GM23248 (cell line): ENCODE measurements at regions not wholly inside any gene's neighbourhood (a gene's known extent, or its start where the extent isn't known, plus 50 kb on each side); places are given as distances from the start of the nearest gene placed in this dataset.
"Not testable (repeated sequence)": the region's sequence is repeated elsewhere in the genome, so short reads cannot be mapped to it uniquely, and the experiment has no call there.

ENCODE experiments used
- DNase-seq: peaks from one replicate; pipeline ENCODE4 v3.0.0-alpha.2; 2015
- H2AFZ ChIP-seq: fragments of 200-600 bp; sonication (generic); 2 replicates; pipeline ENCODE4 v1.6.1; 2016; ENCODE audit warnings: antibody characterized with exemption
- H3F3A ChIP-seq: fragments of 200-600 bp; sonication (generic); 2 replicates; pipeline ENCODE4 v1.6.1; 2016; ENCODE audit warnings: mild to moderate bottlenecking, antibody characterized with exemption, mixed run types; ENCODE audit not compliant: insufficient read depth
- H3K27ac ChIP-seq: fragments of 200-600 bp; sonication (generic); 2 replicates; pipeline ENCODE4 v1.5.1; 2016; ENCODE audit warnings: mild to moderate bottlenecking
- H3K27me3 ChIP-seq: fragments of 200-600 bp; sonication (generic); replicated peaks from 2 replicates; pipeline ENCODE4 v1.6.1; 2016; ENCODE audit warnings: mild to moderate bottlenecking; ENCODE audit not compliant: insufficient read depth
- H3K36me3 ChIP-seq: fragments of 200-600 bp; sonication (generic); 2 replicates; pipeline ENCODE4 v1.6.1; 2016; ENCODE audit warnings: low read depth, mild to moderate bottlenecking
- H3K4me1 ChIP-seq: fragments of 200-600 bp; sonication (generic); 2 replicates; pipeline ENCODE4 v1.6.1; 2016; ENCODE audit warnings: mild to moderate bottlenecking; ENCODE audit not compliant: insufficient read depth
- H3K4me2 ChIP-seq: fragments of 200-600 bp; sonication (generic); one replicate; pipeline ENCODE4 v1.6.1; 2016; ENCODE audit warnings: mild to moderate bottlenecking; ENCODE audit not compliant: unreplicated experiment
- H3K4me3 ChIP-seq: fragments of 200-600 bp; sonication (generic); 2 replicates; pipeline ENCODE4 v1.5.1; 2016; ENCODE audit warnings: mild to moderate bottlenecking
- H3K79me2 ChIP-seq: fragments of 200-600 bp; sonication (generic); 2 replicates; pipeline ENCODE4 v1.6.1; 2016; ENCODE audit warnings: mild to moderate bottlenecking; ENCODE audit not compliant: insufficient read depth
- H3K9ac ChIP-seq: fragments of 200-600 bp; sonication (generic); 2 replicates; pipeline ENCODE4 v1.6.1; 2016; ENCODE audit warnings: mild to moderate bottlenecking
- H3K9me2 ChIP-seq: fragments of 200-600 bp; sonication (generic); 2 replicates; pipeline ENCODE4 v1.6.1; 2016; ENCODE audit warnings: mixed run types, mild to moderate bottlenecking, moderate library complexity; ENCODE audit not compliant: insufficient read depth
- H3K9me3 ChIP-seq: fragments of 200-600 bp; sonication (generic); one replicate; pipeline ENCODE4 v1.6.1; 2017; ENCODE audit warnings: low read depth
- H4K20me1 ChIP-seq: fragments of 200-600 bp; sonication (generic); 2 replicates; pipeline ENCODE4 v1.6.0; 2016; ENCODE audit not compliant: insufficient read depth
- EZH2 ChIP-seq: fragments of 200-600 bp; sonication (generic); IDR thresholded peaks from 2 replicates; pipeline ENCODE4 v1.6.1; 2018; ENCODE audit warnings: antibody characterized with exemption, mild to moderate bottlenecking; ENCODE audit not compliant: insufficient read depth, poor library complexity, severe bottlenecking
- EZH2phosphoT487 ChIP-seq: fragments of 200-600 bp; sonication (generic); IDR thresholded peaks from 2 replicates; pipeline ENCODE4 v1.6.1; 2018; ENCODE audit warnings: antibody characterized with exemption, moderate library complexity, mild to moderate bottlenecking, low read depth; ENCODE audit not compliant: insufficient read depth
- WGBS, 2 experiments: methylation state at CpG; one replicate each; pipeline ENCODE4 v1.1.6; 2015 to 2017; ENCODE audit warnings: low lambda C conversion rate in 2 of 2, low coverage in 1 of 2; ENCODE audit errors: missing lambda C conversion rate in 2 of 2; 5-methylcytosine and 5-hydroxymethylcytosine counted together
- in situ Hi-C: fragments of 300-500 bp; cut with MboI; formaldehyde crosslinking; loops from 2 replicates; pipeline ENCODE4 v1.15.0; 2020

DNA sequence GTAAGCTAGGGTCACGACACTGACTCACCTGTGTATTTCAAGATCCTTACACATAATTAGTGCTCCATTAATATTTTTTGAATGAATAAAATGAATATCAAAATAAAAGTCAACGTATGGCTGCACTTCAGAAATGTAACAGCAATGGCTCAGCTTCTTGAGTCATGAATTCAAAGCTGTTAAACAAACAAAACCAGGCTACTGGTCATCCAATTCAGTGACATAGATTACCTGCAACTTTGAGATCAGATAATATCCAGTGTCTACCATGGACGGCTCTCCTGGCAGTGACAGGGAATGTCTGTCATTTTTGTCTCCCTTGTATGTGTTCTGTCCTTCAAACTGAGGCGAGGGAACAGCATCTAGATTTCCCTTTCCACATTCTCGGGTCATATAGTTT is 225.6 kb downstream of the EFCAB11 start:
- Histone ChIP-seq H4K20me1 (no peaks in the 10 kb centered on the region), H3K4me3 (no peak overlapping the region), H3K27me3 (no peaks in the 10 kb centered on the region), H3K9me3 (no peaks in the 10 kb centered on the region), H3K9ac (no peak overlapping the region), H3K27ac (no peak overlapping the region), H2AFZ (no peak overlapping the region), H3K36me3 (no peaks in the 10 kb centered on the region), H3F3A (no peaks in the 10 kb centered on the region), H3K9me2 (no peaks in the 10 kb centered on the region), H3K4me2 (no peak overlapping the region), H3K4me1 (peaks cover 4% of the 10 kb centered on the region; the same call in 1 of the 2 replicates), H3K79me2 (no peaks in the 10 kb centered on the region)
- in situ Hi-C loops, result no loop called here
- WGBS, 2 experiments, result 79 to 83% methylated on average over 5 of the region's 5 CpGs
- DNase-seq, result no peak
- TF ChIP-seq EZH2phosphoT487, result no peak
- TF ChIP-seq EZH2, result no peak

DNA sequence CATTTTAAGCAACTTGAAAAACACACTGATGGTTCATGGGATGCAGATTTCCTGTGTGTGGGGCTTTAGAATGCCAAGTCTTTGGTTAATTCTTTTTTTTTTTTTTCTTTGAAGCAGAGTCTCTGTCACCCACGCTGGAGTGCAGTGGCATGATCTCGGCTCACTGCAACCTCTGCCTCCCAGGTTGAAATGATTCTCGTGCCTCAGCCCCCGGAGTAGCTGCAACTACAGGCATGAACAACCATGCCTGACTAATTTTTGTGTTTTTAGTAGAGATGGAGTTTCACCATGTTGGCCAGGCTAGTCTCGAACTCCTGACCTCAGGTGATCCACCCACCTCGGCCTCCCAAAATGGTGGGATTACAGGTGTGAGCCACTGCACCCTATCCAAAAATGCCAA is 228.3 kb downstream of the EFCAB11 start:
- H3K79me2 ChIP-seq, in situ Hi-C loops, H3F3A ChIP-seq, H3K4me1 ChIP-seq, H3K4me2 ChIP-seq, H2AFZ ChIP-seq, H3K9me2 ChIP-seq, H3K27ac ChIP-seq, H3K27me3 ChIP-seq, H3K9me3 ChIP-seq, H4K20me1 ChIP-seq, DNase-seq, H3K9ac ChIP-seq, H3K36me3 ChIP-seq, H3K4me3 ChIP-seq: not testable (repeated sequence)
- WGBS, 2 experiments, result 82 to 90% methylated on average over 6 of the region's 6 CpGs

DNA sequence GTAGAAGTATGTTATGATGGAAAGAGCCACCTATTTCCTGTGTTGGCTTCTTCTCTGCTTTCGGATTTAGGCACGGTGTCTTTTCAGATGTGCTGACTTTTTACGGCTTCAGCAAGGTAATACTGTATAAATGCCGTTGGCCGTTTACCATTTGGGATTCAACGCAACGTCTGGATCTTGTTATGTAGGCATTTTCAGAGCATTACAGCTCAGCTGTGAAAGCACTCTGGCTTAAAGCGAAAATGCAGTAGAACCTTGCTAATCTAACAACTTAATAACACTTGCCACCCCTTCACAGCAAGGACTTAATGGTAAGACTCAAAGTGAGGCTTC is 229.9 kb downstream of the EFCAB11 start:
- peak; percentile 23 for DNase-seq
- in situ Hi-C loops, result no loop called here
- Histone ChIP-seq H3K36me3 (no peaks in the 10 kb centered on the region), H3K4me3 (peak overlapping the region; percentile 62), H4K20me1 (no peaks in the 10 kb centered on the region), H3K4me1 (peaks cover 4% of the 10 kb centered on the region; the same call in 1 of the 2 replicates), H3K4me2 (peak overlapping the region; percentile 62), H2AFZ (peak overlapping the region; percentile 75), H3K79me2 (no peaks in the 10 kb centered on the region), H3K9ac (no peak overlapping the region), H3K9me2 (no peaks in the 10 kb centered on the region), H3K9me3 (no peaks in the 10 kb centered on the region), H3K27ac (no peak overlapping the region), H3K27me3 (no peaks in the 10 kb centered on the region), H3F3A (no peaks in the 10 kb centered on the region)
- WGBS, 2 experiments, result 17 to 24% methylated on average over 8 of the region's 8 CpGs
- TF ChIP-seq EZH2phosphoT487 (no peak), EZH2 (no peak)

DNA sequence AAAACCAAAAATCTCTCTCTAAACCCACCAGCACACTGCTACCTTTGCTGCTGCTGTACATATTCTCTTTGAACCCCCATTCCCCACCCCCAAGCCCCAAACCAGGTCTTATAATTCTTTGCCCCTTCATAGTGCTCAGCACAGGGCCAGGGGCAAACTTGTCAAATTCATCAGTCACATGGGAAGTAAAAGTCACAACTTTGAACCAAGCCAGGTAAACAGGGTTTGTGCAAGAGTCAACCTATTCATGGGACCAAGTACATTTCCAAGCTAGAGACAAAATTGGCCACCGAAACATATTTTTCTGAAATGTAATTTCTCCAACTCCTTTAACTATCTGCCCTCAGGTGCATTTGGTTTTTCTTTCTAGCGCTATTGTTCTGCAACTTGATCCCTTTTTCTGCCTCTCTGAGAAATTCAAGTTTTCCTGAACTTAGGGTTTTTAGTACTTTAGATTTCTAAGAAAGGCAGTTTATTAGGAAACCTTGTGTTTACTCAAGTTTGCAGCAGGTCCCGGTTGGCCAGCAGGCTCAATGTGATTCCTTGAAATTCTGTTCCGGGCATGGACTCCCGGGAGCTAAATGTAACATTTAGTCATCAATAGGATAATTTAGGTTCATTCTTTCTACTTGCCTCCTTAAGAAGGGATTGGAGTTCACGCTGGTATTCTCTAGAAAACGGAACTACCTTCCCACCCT is 230.5 kb downstream of the EFCAB11 start:
- 28 to 34% methylated on average over 7 of the region's 7 CpGs for WGBS, 2 experiments
- H3K4me2 ChIP-seq, result peak overlapping the region; percentile 62

DNA sequence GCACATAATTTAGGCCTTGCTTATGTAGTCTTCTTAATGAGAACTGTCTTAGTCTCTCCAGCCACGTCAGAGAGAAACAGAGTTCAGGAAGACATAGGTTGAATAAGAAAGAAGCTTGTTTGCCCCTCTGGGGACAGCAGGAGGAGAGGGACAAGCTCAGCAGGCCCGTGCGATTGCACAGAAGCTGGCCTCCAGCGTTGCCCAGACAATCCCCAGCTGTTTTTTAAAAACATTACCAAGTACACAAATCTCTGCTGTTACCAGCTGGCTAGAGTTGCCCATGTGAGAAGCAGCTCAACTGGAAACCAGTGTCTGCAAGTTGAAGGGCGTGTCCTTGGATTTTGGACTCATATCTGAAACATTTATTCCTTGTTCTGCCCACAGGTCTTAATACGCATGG is 232.6 kb downstream of the EFCAB11 start:
- H4K20me1 ChIP-seq, result no peaks in the 10 kb centered on the region
- no peaks in the 10 kb centered on the region for H3K79me2 ChIP-seq
- no peaks in the 10 kb centered on the region for H3K36me3 ChIP-seq
- no peak overlapping the region for H3K27ac ChIP-seq
- H3K9me2 ChIP-seq, result no peaks in the 10 kb centered on the region
- H3F3A ChIP-seq, result no peaks in the 10 kb centered on the region
- no peaks in the 10 kb centered on the region for H3K27me3 ChIP-seq
- H3K9ac ChIP-seq, result no peak overlapping the region
- TF ChIP-seq EZH2phosphoT487 (no peak), EZH2 (no peak)
- WGBS, 2 experiments, result 50 to 59% methylated on average over 6 of the region's 6 CpGs
- H3K4me3 ChIP-seq, result no peak overlapping the region
- H3K4me2 ChIP-seq, result no peak overlapping the region
- no peaks in the 10 kb centered on the region for H3K9me3 ChIP-seq
- no peak overlapping the region for H2AFZ ChIP-seq
- H3K4me1 ChIP-seq, result peaks cover 4% of the 10 kb centered on the region; the same call in 1 of the 2 replicates
- in situ Hi-C loops, result no loop called here
- DNase-seq, result peak; percentile 10

More for the DNA sequence above, 230.5 kb downstream of the EFCAB11 start:
- Histone ChIP-seq H2AFZ (peak overlapping the region; percentile 75), H3K4me1 (peaks cover 4% of the 10 kb centered on the region; the same call in 1 of the 2 replicates), H3K4me3 (peak overlapping the region; percentile 62), H3K9ac (no peak overlapping the region), H3K79me2 (no peaks in the 10 kb centered on the region), H3K27me3 (no peaks in the 10 kb centered on the region), H3K36me3 (no peaks in the 10 kb centered on the region), H3K27ac (no peak overlapping the region), H3F3A (no peaks in the 10 kb centered on the region), H4K20me1 (no peaks in the 10 kb centered on the region), H3K9me2 (no peaks in the 10 kb centered on the region), H3K9me3 (no peaks in the 10 kb centered on the region)
- in situ Hi-C loops, result no loop called here
- DNase-seq, result peak; percentile 31
- TF ChIP-seq EZH2 (no peak), EZH2phosphoT487 (no peak)
